ENCODE measurements at regions not wholly inside any gene's neighbourhood (a gene's known extent, or its start where the extent isn't known, plus 50 kb on each side); places are given as distances from the start of the nearest gene placed in this dataset.
"Not testable (repeated sequence)": the region's sequence is repeated elsewhere in the genome, so short reads cannot be mapped to it uniquely, and the experiment has no call there.

DNA sequence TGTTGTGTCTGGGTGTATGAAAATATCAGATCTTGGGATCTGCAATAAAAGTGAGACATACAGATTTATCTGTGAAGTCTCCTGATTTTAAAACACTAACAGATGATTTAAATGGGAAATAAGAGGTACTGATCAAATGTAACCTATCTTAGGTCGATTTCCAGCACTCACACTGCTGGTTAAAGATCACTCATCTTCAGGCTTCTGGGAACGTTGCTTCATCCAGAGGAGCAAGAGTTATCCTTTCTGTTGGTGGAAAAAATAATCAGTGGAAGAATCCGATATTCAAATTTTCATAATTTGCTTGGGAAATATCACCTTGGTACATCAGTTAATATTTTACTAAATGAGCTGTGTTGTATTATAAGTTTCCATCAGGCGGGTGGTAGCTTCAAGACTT, 876.8 kb upstream of the WWC1 start:
- no peak for DNase-seq (ENCODE audit: low read depth)

DNA sequence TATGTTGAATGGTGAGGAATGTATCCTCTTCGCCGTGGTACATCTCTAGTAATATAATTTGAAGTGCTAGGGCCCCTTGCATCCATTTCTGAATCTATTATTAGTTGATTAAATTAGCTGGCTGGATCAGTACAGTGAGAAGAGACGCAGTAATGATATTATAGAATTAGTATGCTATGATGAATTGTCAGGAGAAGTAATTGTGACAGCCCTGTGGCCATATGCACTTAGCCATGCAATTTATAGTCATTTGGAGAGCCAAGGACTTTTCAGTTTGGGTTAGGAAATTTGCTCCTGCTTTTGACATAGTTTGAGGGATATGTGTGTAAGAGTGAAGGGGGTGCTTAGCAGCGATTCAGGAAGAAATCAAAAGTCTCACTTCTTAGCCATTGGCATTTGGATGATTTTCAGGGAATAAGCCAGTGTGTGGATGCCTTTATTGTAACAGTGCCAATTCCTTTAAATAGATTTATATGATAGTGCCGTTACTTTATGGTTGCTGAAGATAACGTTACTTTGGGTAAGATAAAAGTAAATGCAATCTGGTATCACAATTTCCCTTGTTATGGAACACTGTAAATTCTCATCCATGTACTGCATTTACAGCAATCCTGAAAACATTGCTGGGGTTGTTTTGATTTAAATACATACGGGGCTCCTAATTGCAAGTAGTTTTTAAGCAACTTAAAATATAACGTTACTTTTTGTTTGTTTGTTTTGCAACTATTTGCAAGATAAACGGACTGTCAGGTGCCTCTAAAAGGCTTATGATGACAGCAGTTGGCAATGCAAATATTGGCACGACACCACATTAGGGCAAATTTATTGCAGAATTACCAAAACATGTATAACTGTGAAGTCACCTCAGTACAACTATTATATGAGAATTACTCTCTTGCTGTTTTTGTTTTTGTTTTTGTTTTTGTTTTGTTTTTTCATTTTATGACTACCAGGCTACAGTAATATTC, 875.4 kb upstream of the WWC1 start:
- no peak for DNase-seq (ENCODE audit: low read depth)

DNA sequence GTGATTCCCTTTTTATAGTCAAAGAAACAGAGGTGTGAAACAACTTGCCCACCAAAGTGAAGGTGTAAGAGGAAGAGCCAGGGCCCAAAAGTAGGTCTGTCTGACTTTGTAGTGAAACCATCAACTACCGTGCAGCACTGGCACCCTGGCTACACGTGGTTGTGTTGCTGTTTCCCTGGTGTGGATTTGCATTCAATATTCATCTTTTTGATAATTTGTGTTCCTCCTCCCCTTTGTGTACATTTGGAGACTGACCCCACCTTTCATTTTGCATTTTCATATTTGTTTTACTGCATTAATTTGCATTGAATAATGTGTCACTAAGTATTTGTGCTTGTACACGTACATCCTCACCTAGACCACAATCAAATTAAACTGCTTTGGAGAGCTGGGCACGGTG, 873.8 kb upstream of the WWC1 start:
- DNase-seq (ENCODE audit: low read depth), result no peak

DNA sequence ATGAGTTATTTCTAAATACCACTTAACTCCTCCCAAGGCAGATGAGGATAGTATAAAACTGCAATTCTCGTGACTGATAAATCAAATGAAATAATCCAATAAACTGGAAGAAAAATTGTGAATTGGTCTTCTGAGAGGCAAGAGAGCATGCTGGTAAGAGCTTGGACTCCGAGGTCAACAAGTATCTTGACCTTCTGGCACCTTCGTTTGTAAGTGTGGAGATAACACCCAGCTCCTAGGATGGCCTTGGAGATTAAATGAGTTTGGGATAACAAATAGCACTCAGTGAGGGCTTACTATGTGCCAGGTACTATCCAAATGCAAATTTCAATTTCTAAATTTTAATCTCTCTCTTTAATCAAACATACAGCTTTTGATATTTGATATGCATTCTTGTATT, 866.3 kb upstream of the WWC1 start:
- no peak for DNase-seq (ENCODE audit: low read depth)

DNA sequence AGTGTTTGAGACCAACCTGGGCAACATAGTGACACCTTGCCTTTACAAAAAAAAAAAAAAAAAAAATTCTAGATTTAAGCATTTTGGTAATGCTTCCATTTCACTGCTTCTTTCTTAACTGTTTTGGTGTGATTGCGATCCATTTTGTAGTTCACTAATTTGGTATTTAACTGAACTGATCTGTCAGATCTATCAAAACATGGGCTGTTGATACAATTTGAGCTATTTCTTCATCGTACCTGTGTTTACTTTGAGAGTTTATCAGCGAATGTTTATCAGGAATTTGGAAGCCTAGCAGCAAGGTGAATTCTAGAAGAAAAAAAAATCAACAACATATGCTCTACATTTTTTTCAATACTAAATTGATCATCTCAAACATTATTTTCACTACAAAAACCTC, 864.9 kb upstream of the WWC1 start:
- DNase-seq (ENCODE audit: low read depth), result no peak

DNA sequence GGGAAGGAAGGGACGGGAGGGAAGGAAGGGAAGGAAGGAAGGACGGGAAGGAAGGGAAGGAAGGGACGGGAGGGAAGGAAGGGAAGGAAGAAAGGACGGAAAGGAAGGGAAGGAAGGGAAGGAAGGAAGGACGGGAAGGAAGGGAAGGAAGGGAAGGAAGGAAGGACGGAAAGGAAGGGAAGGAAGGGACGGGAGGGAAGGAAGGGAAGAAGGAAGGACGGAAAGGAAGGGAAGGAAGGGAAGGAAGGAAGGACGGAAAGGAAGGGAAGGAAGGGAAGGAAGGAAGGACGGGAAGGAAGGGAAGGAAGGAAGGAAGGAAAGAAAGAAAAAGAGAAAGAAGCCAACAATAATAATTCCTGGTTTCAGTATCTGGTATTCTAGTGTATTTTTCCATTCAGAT, 863.8 kb upstream of the WWC1 start:
- DNase-seq (ENCODE audit: low read depth), result not testable (repeated sequence)

DNA sequence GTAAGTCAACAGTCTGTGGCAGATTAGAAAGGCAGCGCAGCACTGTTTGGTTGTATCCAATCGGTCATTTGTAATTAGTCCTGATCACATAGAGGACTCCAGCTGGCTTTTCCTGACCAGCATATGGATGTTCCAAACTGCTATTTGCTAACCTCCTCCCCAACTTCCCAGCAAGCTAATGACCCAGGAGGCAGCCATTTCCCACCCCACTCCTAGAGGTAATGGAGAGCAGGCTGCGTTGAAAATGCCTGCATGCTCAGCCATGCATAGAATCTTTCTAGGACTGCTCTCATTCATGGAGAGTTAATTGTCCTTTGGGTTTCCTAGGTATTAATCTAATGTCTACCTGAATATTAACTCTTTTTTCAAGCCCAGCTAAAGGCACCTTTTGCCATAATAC, 850.6 kb upstream of the WWC1 start:
- no peak for DNase-seq (ENCODE audit: low read depth)

- DNase-seq (ENCODE audit: low read depth), result no peak
Observed at GRCh38 chr5:167442922-167443321, 848.5 kb upstream of the WWC1 start.

DNA sequence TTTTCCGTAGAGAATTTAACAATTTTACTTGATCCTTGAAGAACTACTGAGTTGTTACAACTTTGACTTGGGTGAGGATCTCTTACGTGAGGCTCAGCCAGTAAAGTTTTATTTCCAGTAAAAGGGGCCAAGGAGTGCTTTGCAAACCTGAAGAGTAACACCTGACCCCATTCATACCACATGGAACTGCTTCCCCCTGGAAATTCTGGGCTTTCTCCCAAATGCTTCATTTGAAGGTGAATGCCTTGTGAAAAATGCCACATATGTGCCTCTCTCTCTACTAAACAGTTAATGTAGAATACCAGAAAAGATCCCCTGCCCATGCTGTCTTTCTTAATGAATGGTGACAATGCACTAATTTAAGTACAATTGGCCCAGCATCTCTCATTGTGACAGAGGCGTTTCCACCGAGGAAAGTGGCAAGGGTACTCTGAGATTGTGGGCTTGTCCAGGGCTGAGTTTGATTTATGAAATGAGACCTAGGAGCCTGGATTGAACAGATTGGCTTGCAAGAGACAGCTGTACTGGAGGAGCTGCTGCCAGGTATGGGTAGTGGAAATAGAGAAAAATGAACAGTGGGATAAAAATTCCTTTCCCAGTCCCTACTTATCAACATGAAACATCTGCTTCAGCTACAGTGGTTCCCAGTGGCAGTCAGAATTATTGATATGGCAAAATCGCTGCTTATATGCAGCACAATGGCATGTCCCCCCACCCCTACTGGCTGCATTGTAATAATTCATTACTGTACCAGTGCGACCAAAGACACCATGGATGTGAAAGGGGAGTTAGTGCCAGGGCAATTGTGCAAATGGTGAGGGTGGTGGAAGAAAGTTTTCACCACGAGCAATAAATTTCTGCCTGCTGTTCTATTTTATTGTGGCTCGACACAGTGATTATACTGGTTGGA, 843.7 kb upstream of the WWC1 start:
- no peak for DNase-seq (ENCODE audit: low read depth)

GRCh38 chr5:167448376-167448775, 843.1 kb upstream of the WWC1 start:
- no peak for DNase-seq (ENCODE audit: low read depth)

GRCh38 chr5:167451076-167451475, 840.4 kb upstream of the WWC1 start:
- DNase-seq (ENCODE audit: low read depth), result no peak

DNA sequence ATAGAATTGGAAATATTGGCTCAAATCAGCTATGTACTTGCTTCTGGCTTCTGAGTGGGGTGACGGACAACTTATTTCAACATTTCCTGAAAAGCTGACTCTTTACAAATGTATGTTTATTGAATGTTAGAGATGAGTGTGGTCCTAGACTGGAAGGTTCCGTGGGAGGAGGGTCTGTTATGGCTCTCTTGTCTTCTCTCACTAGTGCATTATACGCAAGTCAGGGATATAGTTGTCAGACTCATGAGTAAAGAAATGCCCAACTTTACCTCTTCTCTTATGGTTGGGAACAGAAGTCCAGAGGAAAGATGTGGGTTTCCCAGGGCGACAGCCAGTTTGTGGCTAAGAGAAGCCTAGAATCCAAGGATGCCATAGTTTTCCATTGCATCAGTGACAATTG, 839.3 kb upstream of the WWC1 start:
- DNase-seq (ENCODE audit: low read depth), result no peak

DNA sequence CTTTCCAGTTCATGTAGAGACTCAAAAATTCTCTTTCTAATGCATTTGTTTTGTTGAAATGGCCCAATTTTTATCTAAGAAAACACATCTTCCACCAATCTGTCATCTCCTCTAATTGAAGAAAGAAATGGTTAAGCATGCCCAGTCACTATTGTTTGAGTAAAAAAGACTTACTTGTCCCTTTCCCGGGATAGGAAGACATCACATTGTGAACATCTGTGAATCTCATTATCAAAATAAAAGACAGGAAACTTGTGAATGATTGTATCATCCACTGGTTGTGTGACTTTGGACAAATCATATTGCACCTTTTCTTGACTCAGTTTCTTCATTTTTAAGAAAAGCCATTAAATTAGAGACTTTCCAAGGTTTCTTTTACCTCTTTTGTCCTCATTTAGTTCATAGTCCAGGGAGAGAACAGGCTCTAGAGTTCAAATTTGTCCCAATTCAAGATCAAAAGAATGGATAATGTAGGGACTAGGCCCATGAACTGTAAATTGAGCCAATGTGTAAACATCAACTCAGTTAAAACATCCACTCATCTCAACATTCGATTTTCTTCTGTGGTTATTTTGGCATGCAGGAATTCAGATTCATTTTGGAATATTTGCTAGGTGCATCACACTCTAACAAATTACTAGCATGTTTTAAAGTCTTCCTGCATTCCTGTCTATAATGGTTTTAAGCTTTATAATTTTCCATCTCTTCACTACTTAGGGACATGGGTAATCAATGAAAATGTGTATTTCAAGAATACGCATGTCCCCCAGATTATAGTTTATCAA, 838.0 kb upstream of the WWC1 start:
- DNase-seq (ENCODE audit: low read depth), result no peak

DNA sequence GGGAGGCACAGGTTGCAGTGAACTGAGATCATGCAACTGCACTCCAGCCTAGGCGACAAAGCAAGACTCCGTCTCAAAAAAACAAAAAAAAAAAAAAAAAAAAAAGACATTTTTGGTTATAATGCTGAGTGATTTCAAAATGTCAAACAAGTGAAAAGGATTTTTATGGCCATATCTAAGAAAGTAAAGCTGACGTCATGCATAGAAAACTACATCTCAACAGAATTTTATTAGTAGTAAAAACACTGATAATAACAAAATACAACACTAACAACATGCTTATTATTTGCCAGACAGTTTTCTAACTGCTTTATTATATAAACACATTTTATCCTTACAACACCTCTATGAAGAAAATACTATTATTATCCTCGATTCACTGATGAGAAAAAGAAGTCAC, 833.0 kb upstream of the WWC1 start:
- no peak for DNase-seq (ENCODE audit: low read depth)

GRCh38 chr5:167460449-167461020, 830.9 kb upstream of the WWC1 start:
- no peak for DNase-seq (ENCODE audit: low read depth)

DNA sequence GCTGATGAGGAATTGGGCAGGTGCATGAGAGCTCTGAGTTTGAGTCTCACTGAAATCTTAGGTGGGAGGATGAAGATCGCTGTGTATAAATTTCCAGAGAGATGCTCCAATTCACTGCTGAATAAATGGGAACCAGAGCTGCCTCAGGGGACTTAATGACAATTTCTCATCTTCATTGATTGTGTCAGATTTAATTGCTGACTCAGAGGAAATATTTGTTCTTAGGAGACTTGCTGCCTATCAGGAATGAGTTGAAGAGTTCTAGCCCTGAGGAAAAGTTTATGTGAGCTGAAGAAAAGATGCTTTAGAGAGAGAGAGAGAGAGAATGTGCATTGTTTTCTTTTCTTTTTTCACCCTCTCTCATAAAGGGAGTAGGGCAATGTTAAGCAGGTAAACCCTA, 827.5 kb upstream of the WWC1 start:
- no peak for DNase-seq (ENCODE audit: low read depth)

DNA sequence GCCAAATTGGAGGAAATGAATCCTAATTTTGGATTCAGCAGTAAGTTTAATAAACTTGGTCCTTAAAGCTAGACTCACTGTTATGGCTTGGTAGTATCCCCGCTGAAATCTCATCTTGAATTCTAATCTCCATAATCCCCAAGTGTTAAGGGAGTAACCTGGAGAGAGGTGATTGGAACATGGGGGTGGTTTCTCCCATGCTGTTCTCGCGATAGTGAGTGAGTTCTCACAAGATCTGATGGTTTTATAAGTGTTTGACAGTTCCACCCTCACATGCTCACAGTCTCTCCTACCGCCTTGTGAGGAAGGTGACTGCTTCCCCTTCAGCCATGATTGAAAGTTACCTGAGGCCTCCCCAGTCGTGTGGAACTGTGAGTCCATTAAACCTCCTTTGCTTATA, 824.5 kb upstream of the WWC1 start:
- DNase-seq (ENCODE audit: low read depth), result no peak

- DNase-seq (ENCODE audit: low read depth), result no peak
Observed at GRCh38 chr5:167472566-167473108, 818.8 kb upstream of the WWC1 start.

DNA sequence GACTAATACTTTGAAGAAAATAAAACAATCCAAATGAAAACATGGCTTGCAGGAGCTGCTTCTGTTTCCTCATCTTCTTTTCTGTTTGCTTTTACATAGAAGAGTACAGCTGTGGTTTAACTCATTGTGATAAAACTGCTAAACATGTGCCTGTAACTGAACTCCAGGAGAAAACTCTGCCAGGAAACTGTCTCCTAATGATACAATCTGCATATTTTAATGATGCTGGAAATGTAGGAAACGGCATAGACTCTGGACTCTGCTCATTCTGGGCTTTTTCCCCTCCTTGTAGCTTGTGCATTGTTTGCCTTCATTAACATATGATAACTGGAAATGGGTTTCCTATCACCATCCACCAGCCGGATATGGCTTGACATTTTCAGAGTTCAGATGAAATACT, 813.3 kb upstream of the WWC1 start:
- no peak for DNase-seq (ENCODE audit: low read depth)

- no peak for DNase-seq (ENCODE audit: low read depth)
Observed at GRCh38 chr5:167479779-167480178, 811.7 kb upstream of the WWC1 start.

DNA sequence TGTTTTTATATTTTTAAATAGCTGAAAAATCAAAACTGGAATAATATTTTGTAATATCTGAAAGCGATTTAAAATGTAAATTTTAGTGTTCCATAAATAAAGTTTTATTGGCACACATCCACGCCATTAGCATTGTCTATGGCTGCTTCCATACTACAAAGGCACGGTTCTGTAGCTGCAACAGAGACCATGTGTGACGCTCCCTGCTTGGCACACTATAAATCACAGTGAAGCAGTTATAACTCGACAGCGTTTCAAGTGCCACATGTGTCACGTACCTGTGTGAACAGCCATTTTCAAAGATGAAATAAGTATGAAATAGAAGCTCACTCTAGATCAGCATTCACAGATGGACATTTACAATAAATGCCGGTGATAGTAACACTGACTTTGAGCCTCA, 810.1 kb upstream of the WWC1 start:
- no peak for DNase-seq (ENCODE audit: low read depth)

DNA sequence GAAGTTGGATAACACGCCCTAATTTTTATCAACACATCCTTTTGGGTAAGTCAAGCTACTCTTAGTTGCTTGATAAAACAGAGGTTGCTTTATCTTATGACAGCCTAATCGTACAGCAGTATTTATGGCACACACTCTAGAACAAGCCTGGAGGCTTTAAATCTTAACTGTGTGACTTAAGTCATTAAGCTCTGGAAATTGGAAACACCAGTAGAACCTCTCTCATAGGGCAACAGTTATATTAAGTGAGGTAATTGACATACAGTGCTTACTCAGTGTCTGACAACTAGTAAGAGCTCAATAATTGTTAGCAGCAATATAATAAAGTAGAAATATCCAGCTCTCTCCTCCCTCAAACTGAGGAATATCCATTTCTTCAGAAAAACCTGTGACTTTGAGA, 808.9 kb upstream of the WWC1 start:
- DNase-seq (ENCODE audit: low read depth), result no peak

Data from stimulated activated CD8-positive, alpha-beta memory T cell treated with anti-CD3 and anti-CD28 coated beads, Interleukin-15, amount 100 ng/mL, for 1 hour (primary cell).